Left cardiac atrium (tissue), 4 donors: ENCODE measurements at regions not wholly inside any gene's neighbourhood (a gene's known extent, or its start where the extent isn't known, plus 50 kb on each side); places are given as distances from the start of the nearest gene placed in this dataset.

Experiments
- ATAC-seq, 2 donors: fragments of 200-7000 bp; cut with Tn5 transposase; one replicate each; pipeline ENCODE4 v1.9.1; 2020; ENCODE audit warnings: mild to moderate bottlenecking in 2 of 2, moderate library complexity in 2 of 2
- DNase-seq: peaks from one replicate; pipeline ENCODE4 v3.0.0-alpha.2; 2020
- intact Hi-C, 2 donors: fragments of 100-400 bp; cut with DNase I; formaldehyde crosslinking; loops; one replicate each; pipeline versions ENCODE4 v1.14.1 to v1.15.1; 2022 to 2023
- donor health status: DM: no; HTN: yes; CAD: no.
- donor health status: DM: no; HTN: yes; CAD: no; lungs with severe emphysema.
- donor health status: DM: yes; HTN: yes; CAD: no.
- donor health status: Dilated cardiomyopathy.

GRCh38 chr9:75626860-75627259 lies 263.6 kb upstream of the PCSK5 start:
- ATAC-seq (no peak), DNase-seq (no peak)
- intact Hi-C loops, result loop anchor here (10.0 kb wide), 1 partner anchor 228 kb away; no protein-coding TSS in a partner anchor

GRCh38 chr9:75628952-75629351 lies 261.5 kb upstream of the PCSK5 start:
- intact Hi-C loops, result loop anchor here (10.0 kb wide), 1 partner anchor 226 kb away; no protein-coding TSS in a partner anchor
- DNase-seq (no peak), ATAC-seq (no peak)

- ATAC-seq (no peak), DNase-seq (no peak)
- intact Hi-C loops, result no loop called here
Observed at GRCh38 chr9:75633451-75634057, 256.9 kb upstream of the PCSK5 start.

- DNase-seq (no peak), ATAC-seq (peak; percentile 87 to 96)
- intact Hi-C loops, result no loop called here
Observed at GRCh38 chr9:75636427-75637045, 253.9 kb upstream of the PCSK5 start.

- intact Hi-C loops, result loop anchor here in 1 of 2 donors (10.0 kb wide), 1 partner anchor 265 kb away; no protein-coding TSS in a partner anchor
- no peak for ATAC-seq
Observed at GRCh38 chr9:75639971-75640610, 250.4 kb upstream of the PCSK5 start.

GRCh38 chr9:75642522-75642921 lies 248.0 kb upstream of the PCSK5 start:
- no peak for DNase-seq
- peak in 1 of 2 donors; percentile 19 for ATAC-seq
- intact Hi-C loops, result loop anchor here in 1 of 2 donors (10.0 kb wide), 1 partner anchor 268 kb away; no protein-coding TSS in a partner anchor

More at GRCh38 chr9:75639971-75640610, 250.4 kb upstream of the PCSK5 start:
- no peak for DNase-seq

- no peak for DNase-seq
- intact Hi-C loops, result loop anchor here in 1 of 2 donors (10.0 kb wide), 1 partner anchor 270 kb away; no protein-coding TSS in a partner anchor
- peak in 1 of 2 donors; percentile 15 for ATAC-seq
Observed at GRCh38 chr9:75644649-75645048, 245.8 kb upstream of the PCSK5 start.

GRCh38 chr9:75648034-75648433 lies 242.4 kb upstream of the PCSK5 start:
- intact Hi-C loops, result loop anchor here in 1 of 2 donors (10.0 kb wide), 1 partner anchor 273 kb away; no protein-coding TSS in a partner anchor
- ATAC-seq (no peak), DNase-seq (no peak)

- intact Hi-C loops, result loop anchor here in 1 of 2 donors (10.0 kb wide), 1 partner anchor 274 kb away; no protein-coding TSS in a partner anchor
- ATAC-seq, result no peak
- no peak for DNase-seq
Observed at GRCh38 chr9:75649060-75649459, 241.4 kb upstream of the PCSK5 start.

GRCh38 chr9:75651709-75652108 lies 238.8 kb upstream of the PCSK5 start:
- ATAC-seq, result no peak
- intact Hi-C loops, result no loop called here
- DNase-seq, result no peak

- ATAC-seq (no peak), DNase-seq (no peak)
- intact Hi-C loops, result no loop called here
Observed at GRCh38 chr9:75653335-75653734, 237.1 kb upstream of the PCSK5 start.

- DNase-seq, result no peak
- intact Hi-C loops, result no loop called here
- ATAC-seq, result no peak
Observed at GRCh38 chr9:75653750-75654149, 236.7 kb upstream of the PCSK5 start.

- intact Hi-C loops, result no loop called here
- ATAC-seq (no peak), DNase-seq (no peak)
Observed at GRCh38 chr9:75657015-75657414, 233.5 kb upstream of the PCSK5 start.

- DNase-seq, result no peak
- intact Hi-C loops, result no loop called here
- ATAC-seq, result no peak
Observed at GRCh38 chr9:75658301-75658905, 232.1 kb upstream of the PCSK5 start.

- no peak for DNase-seq
- no peak for ATAC-seq
- intact Hi-C loops, result no loop called here
Observed at GRCh38 chr9:75664597-75664996, 225.9 kb upstream of the PCSK5 start.

- ATAC-seq (no peak), DNase-seq (no peak)
- intact Hi-C loops, result no loop called here
Observed at GRCh38 chr9:75666856-75667554, 223.5 kb upstream of the PCSK5 start.

- DNase-seq, result no peak
Observed at GRCh38 chr9:75669721-75670120, 220.8 kb upstream of the PCSK5 start.

GRCh38 chr9:75671354-75671753 lies 219.1 kb upstream of the PCSK5 start:
- ATAC-seq (no peak), DNase-seq (no peak)
- intact Hi-C loops, result no loop called here

More at GRCh38 chr9:75669721-75670120, 220.8 kb upstream of the PCSK5 start:
- intact Hi-C loops, result no loop called here
- no peak for ATAC-seq

GRCh38 chr9:75672478-75672877 lies 218.0 kb upstream of the PCSK5 start:
- intact Hi-C loops, result no loop called here
- ATAC-seq, result no peak

More at GRCh38 chr9:75672478-75672877, 218.0 kb upstream of the PCSK5 start:
- no peak for DNase-seq
